DMS 273 (cell line): ENCODE measurements at regions not wholly inside any gene's neighbourhood (a gene's known extent, or its start where the extent isn't known, plus 50 kb on each side); places are given as distances from the start of the nearest gene placed in this dataset.

Source experiments
- DNase-seq: peaks from one replicate; lab custom pipeline; 2025; ENCODE audit not compliant: unreplicated experiment; lab: John Stamatoyannopoulos, UW

DNA sequence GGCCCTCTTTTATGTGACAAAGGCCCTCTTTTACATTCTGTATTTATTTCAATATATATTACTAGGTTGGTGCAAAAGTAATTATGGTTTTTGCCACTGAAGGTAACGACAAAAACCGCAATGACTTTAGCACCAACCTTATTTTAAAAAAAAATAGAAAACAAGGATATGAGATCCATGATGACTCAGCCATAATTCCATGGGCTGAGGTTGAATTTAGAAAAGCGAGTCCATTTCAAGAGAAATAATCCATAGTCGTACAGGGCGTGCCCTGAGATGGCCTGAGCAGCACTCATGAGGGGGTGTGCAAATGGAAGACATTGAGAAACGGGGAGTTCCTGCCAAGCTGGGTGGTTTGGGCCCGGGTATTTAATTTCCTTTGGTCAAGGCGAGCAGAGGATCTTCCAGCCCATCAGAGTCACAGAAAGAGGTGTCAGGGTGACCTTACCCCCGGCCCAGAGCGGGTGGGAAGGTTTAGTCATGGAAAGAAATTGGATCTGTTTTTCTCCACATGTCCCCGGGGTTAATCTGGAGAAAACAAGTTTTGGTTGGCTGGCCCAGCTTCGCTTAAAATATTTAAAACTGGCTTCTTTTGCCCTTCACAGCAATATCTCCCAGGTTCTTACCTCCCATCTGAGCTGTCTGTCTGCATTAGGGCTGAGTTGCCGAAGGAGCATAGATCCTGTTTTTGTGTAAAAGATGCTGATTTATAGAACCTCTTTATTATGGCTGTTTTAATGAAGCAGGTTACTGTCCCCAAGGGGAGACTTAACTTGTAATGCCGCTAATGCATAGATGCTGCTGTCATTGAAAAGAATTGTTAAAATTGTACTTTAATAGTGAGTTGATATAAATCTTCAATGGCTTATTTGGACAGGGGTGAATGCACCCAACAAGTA, 255.6 kb downstream of the PREX1 start:
- no peak for DNase-seq

DNA sequence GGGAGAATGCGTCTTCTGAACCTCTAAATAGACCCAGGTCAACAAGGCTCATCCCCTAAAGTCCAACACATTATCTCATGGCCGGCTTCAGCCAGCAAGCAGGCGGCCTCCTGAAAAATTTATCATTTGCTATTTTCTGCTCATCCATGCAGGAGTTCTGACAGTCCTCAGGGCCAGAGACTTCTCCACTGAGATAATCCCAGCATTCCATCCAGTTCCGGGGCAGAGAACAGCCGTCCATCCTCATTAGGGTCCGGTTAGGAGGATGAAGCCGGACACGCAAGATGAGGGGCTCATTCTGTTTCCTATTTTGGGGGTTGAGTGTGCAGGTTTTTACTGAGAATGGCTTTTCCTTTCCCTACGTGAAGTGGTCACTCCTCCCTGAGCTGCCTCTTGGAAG, 258.1 kb downstream of the PREX1 start:
- no peak for DNase-seq

DNA sequence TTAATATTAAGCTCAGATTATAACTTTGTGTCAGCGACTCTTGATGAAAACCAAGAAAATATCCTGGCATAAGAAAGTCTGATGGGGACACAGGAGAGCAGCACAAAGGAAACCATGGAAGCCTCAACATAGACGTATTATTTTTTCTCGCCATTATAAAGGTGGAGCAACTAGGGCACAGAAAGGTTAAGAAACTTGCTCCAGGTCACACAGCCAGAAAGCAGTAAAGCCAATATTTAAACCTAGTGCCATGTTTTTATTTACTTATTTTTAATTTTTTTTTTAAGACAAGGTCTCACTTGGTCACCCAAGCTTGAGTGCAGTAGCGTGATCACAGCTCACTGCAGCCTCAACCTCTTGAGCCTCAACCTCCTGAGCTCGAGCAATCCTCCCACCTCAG, 259.3 kb downstream of the PREX1 start:
- no peak for DNase-seq

DNA sequence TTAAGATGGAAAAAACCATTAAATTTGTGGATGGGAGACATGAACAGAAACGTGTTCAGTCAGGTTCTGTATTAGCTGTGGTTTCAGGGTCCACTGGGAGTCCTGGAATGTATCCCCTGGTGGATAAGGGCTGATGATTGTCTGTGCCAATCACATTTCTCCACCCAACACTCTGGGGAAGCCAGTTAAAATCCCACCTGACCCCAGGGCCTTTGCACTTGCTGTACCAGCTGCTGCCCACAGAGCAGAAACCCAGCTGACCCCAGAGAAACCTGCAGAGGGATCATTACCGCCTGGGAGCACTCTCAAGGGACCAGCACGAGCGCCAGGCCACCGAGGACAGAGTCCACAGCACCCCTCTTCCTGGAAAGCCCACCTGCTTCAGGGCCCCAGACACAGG, 260.7 kb downstream of the PREX1 start:
- DNase-seq: no peak

DNA sequence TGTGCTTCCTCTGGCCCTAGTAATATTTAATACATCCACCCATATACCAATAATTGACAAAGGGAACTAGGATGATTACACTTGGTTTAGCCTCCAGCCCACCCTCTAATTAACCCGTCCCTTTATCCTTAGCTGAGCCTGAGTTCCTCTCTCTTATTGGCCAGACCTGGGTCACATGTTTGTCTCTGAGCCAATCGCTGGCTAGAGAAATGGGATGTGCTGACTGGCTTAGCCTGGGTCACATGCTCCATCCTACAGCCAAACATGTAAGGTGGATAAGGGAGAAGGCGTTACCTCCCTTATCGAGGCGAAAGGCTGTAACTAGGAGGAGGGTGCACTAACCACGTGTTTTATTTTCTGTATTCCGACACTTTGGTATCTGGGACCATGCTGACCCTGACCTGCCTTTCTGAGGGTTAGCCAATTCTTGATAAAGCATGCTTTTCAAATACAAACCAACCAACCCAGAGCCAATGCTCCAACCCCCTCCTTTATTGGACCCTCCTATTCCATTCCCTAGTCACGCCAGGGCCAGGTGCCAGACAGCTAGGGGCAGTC, 262.7 kb downstream of the PREX1 start:
- no peak for DNase-seq

DNA sequence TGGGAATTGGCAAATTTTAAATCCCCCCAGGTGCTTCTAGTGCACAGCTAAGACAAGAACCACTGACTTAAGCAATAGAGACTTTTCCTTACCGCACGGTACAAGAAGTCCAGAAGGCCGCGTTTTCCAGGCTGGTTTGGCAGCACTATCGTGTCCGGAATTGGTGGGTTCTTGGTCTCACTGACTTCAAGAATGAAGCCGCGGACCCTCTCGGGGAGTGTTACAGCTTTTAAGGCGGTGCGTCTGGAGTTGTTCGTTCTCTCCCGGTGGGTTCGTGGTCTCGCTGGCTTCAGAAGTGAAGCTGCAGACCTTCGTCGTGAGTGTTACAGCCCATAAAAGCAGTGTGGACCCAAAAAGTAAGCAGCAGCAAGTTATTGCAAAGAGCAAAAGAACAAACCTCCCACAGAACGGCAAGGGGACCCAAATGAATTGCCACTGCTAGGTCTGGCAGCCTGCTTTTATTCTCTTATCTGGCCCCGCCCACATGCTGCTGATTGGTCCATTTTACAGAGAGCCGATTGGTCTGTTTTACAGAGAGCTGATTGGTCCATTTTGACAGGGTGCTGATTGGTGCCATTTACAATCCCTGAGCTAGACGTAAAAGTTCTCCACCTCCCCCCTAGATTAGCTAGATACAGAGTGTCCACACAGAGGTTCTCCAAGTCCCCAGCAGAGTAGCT, 264.5 kb downstream of the PREX1 start:
- DNase-seq: no peak

DNA sequence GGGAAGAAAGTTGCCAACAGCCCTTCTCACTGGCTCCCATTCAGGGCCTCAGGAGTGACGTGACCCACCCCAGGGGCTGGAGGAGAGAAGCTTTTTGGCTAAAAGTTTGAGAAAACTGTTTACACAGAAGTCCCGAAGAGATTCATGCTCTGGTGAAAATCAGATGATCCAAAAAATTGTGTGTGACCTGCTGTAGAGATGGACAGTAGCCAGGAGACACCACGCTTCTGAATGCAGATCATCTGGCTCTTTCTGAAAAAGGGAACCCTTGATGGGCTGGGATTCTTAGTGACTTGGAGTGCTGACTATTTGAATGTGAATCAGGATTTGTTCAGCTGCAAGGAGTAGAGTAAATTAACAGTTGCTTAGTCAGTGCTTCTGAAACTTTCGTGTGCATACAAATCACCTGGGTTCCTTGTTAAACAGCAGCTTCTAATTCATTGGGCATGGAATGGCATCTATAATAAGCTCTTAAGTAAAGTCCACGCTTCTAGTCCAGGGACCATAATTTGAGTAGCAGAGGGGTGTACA, 265.1 kb downstream of the PREX1 start:
- DNase-seq: no peak

DNA sequence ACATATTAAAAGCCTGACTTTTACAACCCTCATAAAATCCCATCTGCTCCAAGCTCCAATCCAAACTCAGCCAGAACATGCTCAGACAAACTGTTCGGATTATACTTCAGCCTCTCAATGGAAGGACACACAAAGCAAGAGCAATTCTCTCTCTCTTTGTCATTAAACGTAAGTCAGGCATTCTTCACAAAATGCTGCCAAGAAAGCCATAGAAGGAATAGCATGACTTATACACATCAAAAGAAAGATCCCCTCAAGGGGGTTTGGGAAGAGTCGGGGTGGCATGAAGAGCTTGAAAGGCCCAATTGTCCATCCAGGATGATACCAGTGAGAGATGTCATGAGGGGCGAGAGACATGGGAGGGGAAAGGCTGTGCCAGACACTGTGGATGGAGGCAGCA, 268.9 kb downstream of the PREX1 start:
- DNase-seq: peak; percentile 57

DNA sequence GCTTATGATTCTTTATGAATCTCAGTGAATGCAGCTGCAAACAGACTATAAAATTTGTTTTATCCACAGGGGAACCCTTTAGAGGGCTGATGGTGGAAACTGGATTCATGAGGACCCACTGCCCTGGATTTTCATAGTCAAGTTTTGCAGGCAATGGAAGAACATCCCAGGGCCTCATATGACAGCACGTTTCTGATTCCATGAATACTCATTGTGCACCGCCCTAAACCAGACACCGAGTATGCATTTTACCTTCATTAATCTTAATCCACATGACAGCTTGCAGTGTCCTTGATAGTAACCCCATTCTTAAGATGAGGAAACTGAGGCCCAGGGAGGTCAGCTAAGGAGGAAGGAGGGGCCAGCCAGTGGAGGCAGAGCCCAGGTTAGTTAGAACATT, 270.4 kb downstream of the PREX1 start:
- DNase-seq: no peak

DNA sequence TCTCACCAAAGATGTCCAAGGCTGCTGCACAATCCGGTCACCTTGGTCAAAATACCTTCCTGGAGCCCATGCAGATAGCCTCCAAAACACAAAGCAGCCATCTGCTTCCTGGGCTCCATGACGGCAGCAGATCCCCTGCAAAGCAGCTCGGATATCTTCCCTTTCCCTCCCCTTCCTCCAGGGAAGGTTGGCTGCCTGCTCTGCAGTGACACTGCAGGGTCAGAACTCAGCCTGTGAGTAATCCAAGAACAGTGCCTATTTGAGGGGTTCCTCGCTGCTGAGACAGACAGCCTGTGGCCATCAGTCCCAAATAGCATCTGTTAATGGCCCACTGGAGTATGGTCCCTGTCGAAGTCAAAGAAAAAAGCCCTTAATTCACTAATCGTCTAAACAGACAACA, 270.8 kb downstream of the PREX1 start:
- DNase-seq: peak; percentile 67

DNA sequence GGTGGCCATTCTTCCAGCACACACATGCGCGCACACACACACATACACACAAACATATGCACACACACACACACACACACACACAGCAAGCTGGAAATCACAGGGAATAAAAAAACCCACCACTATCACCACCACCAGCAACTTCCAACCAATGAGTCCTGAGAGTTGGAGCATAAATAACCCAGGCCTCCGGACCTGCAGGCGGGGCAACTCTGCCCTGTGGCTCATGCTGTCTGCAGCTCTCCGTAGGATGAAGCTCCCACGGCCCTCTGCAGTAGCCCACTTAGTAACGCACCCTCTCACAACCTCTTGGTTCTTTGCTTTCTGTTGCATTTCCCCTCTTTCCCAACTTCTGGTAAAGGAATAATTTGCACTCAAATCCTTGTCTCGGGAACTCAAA, 275.2 kb downstream of the PREX1 start:
- DNase-seq: no peak

DNA sequence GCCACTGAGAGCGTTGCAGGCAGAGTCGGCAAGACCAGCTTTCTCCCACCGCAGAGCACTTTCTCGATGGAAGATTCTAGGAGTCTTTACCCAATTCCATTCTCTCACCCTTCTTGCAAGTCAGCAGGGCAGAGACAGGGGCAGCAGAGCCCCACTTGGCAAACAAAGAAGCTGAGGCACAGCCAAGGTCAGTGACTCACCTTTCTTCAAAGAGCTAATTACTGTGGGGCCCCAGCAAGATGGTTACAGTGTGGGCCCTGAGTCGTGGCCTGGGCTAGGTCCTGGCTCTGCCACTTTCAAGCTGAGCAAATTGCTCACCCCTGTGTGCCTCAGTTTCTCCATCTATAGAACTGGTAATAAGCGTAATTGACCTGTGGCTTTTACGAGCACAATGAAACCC, 277.0 kb downstream of the PREX1 start:
- DNase-seq: no peak

DNA sequence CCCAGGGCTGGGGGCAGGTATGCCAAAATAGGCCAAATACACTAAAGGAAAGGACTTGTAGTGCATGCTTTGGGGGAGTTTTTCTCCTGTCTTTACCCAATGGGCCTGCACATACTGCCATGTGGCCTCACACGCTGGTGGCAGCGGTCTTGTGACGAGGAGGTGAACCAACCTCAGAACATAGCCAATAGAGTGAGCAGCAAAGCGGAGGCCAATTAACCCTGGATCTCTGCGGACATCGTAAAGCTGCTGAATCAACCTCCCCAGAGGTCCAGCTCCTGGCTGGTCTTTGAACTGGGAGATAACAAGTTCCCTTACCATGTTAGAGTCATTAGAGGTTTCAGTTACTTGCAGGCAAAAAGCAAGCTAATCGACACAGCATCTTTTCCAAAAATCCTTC, 280.1 kb downstream of the PREX1 start:
- DNase-seq: no peak

DNA sequence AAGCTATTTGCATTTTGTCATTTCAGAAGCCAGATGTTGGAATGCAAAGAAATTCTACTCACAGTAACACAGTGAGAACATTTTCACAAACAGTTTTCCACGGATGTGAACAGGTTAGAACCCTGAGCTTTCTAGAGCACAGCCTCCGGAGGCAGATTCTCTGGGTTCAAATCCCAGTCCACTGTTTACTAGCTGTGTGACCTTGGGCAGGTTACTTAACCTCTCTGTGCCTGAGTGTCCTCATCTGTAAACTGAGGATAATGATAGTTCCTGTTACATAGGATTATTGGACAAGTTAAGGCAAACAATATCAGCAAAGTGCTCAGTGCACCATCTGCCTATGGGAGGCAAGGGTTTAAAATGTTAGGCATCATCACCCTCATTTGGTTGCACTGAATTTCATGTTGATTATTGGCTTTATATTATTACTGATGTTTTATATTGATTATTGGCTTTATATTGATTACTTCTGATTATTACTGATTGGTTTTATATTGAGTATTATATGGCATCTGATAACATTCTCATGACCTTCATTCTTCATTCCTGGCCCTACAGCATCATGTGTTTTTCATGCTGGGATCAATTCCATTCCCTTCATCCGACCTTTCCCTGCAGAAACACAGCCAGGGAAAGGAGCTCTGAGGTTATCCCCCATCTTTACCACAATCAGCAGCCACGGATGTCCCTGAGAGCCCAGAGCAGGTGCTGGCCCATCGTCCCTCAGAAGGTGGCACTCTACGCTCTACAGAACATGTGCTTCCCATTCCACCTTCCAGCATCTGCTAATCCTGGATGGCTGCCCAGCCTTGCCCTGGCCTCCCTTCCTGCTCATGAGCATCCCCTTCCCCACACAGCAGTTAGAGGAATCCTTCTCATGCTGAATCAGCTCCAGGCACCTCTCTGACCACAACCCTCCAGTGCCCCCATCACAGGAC, 283.1 kb downstream of the PREX1 start:
- peak; percentile 88 for DNase-seq

DNA sequence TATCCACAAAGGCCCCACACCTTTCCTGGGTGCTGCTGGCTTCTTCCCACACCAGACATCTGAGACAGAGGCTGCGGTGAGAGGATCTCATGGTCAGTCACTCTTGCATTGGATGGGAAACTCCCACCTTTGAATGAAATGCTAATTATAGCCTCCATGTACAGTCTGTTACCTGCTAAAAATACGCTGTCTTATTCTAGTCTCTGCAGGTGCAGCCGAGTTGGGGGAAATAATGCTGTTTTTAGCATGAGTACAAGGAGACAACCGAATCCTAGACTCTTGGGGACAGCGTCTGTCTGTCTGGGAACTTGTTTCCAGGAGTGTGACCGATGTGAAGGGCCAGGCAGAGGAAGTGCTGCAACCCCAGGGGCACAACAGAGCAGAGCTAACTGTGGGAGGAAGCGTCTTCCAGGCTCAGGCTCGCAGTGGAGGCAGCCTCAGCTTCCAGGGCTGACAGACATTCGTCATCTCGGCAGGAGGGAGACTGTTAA, 286.2 kb downstream of the PREX1 start:
- DNase-seq: no peak

DNA sequence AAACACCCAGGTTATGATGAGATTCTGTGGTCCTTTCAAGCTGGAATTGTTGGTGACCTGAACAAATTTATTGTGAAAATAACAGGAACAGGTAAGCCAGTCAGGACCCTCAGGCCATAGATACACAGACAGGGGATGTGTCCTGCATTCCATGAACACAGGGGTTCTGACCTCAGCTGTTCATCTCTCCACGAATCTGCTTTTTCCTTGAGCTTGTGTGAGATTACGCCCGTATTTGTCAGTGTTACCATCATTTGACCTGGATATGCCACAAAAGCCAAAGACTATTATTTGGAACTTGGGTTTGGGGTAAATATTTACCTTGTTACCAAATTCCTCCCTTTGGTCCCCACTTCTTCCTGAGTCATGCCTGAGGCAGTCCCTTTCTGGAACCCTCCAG, 288.9 kb downstream of the PREX1 start:
- DNase-seq: no peak

DNA sequence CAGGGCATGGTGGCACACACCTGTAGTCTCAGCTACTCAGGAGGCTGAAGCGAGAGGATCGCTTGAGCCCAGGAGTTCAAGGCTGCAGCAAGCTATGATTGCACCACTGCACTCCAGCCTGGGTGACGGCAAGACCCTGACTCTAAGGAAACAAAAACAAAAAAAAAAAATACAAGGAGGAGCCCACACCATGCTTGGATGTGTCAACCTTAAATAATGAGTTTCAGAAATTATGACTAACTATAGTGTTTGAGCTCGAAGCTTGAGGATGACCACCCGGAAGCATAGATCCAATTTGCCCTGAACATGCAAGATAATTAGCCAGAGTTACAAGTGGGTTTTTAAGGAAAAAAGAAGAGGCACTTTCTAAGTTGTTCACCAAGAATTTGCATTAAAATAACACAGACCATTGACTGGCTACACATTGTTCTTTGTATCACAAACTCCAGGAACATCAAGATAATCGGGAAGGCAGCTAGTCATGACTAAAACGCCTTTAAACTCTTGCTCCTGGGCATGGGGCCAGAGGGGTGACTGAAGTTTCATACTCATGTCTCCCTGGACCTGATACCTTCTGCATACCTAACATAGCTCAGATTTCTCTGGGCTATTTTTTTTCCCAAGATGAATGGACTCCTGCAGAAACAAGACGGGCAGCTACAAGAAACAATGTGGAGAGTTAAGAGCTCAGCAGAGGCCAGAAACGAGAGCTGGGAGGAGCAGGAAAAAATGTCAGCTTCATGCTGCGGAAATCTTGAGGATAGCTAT, 289.6 kb downstream of the PREX1 start:
- DNase-seq: peak; percentile 10

DNA sequence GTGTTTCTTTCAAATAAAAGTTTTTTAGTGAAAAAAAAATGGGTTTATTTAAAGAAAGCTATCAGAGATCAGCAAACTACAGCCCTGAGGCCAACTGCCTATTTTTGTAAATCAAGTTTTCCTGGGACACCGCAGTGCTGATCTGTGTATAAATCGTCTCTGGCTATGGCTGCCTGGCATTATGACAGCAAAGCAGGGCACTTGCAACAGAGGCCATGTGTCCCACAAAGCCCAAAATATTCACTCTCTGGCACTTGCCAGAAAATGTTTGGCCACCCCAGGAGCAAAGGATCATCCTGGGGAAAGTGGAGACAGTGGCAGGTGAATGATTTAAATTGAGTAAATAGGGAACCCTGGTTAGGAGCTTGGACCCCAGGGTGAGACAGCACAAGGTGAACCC, 291.6 kb downstream of the PREX1 start:
- DNase-seq: no peak

DNA sequence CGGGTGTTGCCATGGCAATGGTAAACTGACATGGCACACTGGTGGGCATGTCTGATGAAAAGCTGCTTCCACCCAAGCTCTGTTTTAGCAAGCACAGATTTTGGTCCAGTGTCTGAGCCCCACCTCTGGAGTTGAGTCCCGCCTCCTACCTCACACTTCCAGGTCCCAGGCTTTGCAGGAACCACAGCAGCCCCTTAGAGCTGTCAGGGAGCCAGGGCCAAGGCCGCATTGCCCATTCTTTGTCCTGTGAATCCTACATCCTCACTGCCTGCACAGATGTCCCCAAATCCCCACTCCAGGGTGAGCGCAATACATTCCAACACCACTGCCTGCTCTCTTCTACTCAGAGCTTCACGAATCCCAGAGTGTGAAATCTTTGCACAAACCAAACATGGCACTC, 292.2 kb downstream of the PREX1 start:
- no peak for DNase-seq

DNA sequence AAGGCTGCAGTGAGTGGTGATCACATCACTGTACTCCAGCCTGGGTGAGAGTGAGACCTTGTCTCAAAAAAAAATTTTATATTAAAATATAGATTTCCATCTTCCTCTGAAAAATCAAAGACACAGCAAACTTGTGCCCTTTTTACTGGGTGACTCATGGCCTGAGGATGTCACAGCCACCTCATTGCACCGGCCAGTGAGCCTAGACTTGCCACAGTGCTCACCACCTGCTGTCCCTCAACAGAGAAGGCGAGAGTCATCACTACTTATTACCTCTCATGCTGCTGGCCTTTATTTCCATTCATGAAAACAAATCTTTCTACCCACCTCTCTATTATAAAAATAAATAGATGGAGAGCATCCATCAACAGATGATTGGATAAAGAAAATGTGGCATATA, 295.8 kb downstream of the PREX1 start:
- DNase-seq: no peak
